BE2C (cell line): ENCODE measurements at regions not wholly inside any gene's neighbourhood (a gene's known extent, or its start where the extent isn't known, plus 50 kb on each side); places are given as distances from the start of the nearest gene placed in this dataset.

ENCODE experiments used
- DNase-seq: peaks from one replicate; pipeline ENCODE4 v3.0.0-alpha.2; 2020
- H3K27me3 ChIP-seq: fragments of 250-450 bp; sonication (Bioruptor Pico); 2 replicates; pipeline ENCODE4 v1.5.1; 2020; ENCODE audit warnings: mild to moderate bottlenecking
- H3K36me3 ChIP-seq: fragments of 250-450 bp; sonication (Bioruptor Pico); 2 replicates; pipeline ENCODE4 v1.5.1; 2020; ENCODE audit warnings: mild to moderate bottlenecking
- H3K4me1 ChIP-seq: fragments of 250-450 bp; sonication (Bioruptor Pico); 2 replicates; pipeline ENCODE4 v1.5.1; 2020
- H3K4me3 ChIP-seq: 2 replicates; pipeline ENCODE4 v1.5.1; 2011; ENCODE audit warnings: low read depth, low read length
- H3K9me3 ChIP-seq: fragments of 250-450 bp; sonication (Bioruptor Pico); 2 replicates; pipeline ENCODE4 v1.5.1; 2020
- TF ChIP-seq, protein P1 (sequence below): IDR thresholded peaks from 2 replicates; pipeline ENCODE4 v1.5.1; 2012; ENCODE audit warnings: mild to moderate bottlenecking, low read depth, low read length

DNA sequence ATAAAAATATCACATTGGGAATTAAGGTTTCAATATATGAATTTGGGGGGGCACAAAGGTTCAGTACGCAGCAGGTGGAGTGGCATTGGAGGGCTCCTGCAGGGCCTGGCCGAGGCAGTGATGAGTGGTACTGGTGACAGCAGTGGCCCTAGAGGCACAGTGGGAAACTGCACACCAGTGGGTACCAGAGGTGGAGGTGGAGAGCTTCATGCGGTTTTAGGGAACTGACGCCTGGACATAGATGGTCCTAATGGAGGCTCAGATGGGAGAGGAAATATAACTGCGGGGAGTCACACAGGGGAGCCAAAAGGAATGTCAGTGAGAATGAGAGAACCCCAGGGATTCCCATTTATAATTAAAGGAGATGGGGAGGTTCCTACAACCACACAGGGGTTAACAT lies 156.2 kb downstream of the COG6 start:
- Histone ChIP-seq H3K36me3 (no peaks in the 10 kb centered on the region), H3K4me1 (no peaks in the 10 kb centered on the region), H3K9me3 (no peaks in the 10 kb centered on the region), H3K27me3 (no peaks in the 10 kb centered on the region), H3K4me3 (no peak overlapping the region)
- TF ChIP-seq, protein P1, sequence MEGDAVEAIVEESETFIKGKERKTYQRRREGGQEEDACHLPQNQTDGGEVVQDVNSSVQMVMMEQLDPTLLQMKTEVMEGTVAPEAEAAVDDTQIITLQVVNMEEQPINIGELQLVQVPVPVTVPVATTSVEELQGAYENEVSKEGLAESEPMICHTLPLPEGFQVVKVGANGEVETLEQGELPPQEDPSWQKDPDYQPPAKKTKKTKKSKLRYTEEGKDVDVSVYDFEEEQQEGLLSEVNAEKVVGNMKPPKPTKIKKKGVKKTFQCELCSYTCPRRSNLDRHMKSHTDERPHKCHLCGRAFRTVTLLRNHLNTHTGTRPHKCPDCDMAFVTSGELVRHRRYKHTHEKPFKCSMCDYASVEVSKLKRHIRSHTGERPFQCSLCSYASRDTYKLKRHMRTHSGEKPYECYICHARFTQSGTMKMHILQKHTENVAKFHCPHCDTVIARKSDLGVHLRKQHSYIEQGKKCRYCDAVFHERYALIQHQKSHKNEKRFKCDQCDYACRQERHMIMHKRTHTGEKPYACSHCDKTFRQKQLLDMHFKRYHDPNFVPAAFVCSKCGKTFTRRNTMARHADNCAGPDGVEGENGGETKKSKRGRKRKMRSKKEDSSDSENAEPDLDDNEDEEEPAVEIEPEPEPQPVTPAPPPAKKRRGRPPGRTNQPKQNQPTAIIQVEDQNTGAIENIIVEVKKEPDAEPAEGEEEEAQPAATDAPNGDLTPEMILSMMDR, result peak; percentile 26; the same call in 1 of the 2 replicates
- DNase-seq, result no peak

DNA sequence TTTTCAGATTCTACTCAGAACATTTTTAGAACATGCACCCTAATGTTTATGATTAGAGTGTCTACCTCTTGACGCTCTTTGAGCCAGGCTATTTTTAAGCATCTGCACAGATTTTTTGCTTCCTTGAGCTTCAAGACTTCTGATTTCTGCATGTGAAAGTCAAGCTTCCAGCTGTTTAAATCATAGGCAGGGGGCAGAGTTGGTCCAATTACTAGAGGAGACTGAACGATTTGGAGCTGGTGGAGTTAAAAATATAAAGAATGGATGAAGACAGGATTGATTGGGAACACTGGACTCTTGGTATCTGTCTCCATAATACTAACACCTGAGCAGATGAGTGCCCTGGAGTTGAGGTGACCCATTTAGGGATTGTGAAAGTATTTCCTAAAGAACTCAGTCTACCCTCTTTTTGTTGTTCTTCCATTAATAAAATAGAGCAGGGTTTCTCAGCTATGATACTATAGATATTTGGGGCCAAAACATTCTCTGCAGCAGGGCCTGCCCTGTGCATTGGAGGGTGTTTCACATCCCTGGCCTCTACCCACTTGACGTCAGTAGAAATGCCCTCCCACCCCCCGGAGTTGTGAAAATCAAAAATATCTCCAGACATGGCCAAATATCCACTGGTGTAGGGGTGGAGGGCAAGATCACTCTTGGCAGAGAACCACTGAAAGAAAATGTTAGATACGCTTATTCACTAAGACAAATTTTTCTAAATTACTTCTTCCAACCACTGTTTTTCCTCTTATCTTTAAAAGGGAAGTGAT lies 160.1 kb downstream of the COG6 start:
- DNase-seq, result no peak
- no peaks in the 10 kb centered on the region; the same call in 1 of the 2 replicates for H3K27me3 ChIP-seq
- H3K9me3 ChIP-seq, result no peaks in the 10 kb centered on the region
- TF ChIP-seq, protein P1, result no peak
- no peaks in the 10 kb centered on the region for H3K4me1 ChIP-seq
- no peak overlapping the region for H3K4me3 ChIP-seq
- H3K36me3 ChIP-seq, result no peaks in the 10 kb centered on the region

GRCh38 chr13:39816936-39817335 lies 161.5 kb downstream of the COG6 start:
- DNase-seq, result no peak
- no peaks in the 10 kb centered on the region for H3K9me3 ChIP-seq
- H3K4me3 ChIP-seq, result no peak overlapping the region
- H3K36me3 ChIP-seq, result no peaks in the 10 kb centered on the region
- TF ChIP-seq, protein P1, result no peak
- no peaks in the 10 kb centered on the region for H3K4me1 ChIP-seq
- H3K27me3 ChIP-seq, result no peaks in the 10 kb centered on the region; the same call in 1 of the 2 replicates

- no peaks in the 10 kb centered on the region for H3K36me3 ChIP-seq
- H3K9me3 ChIP-seq, result no peaks in the 10 kb centered on the region
- H3K27me3 ChIP-seq, result no peaks in the 10 kb centered on the region; the same call in none of the 2 replicates
- H3K4me1 ChIP-seq, result no peaks in the 10 kb centered on the region
- no peak overlapping the region for H3K4me3 ChIP-seq
- TF ChIP-seq, protein P1, result no peak
- no peak for DNase-seq
Measured at GRCh38 chr13:39818953-39819352, 163.5 kb downstream of the COG6 start.

GRCh38 chr13:39820606-39821005 lies 165.1 kb downstream of the COG6 start:
- DNase-seq, result no peak
- no peaks in the 10 kb centered on the region for H3K9me3 ChIP-seq
- no peaks in the 10 kb centered on the region; the same call in none of the 2 replicates for H3K27me3 ChIP-seq
- no peaks in the 10 kb centered on the region for H3K36me3 ChIP-seq
- no peak overlapping the region for H3K4me3 ChIP-seq
- H3K4me1 ChIP-seq, result no peaks in the 10 kb centered on the region
- TF ChIP-seq, protein P1, result no peak

DNA sequence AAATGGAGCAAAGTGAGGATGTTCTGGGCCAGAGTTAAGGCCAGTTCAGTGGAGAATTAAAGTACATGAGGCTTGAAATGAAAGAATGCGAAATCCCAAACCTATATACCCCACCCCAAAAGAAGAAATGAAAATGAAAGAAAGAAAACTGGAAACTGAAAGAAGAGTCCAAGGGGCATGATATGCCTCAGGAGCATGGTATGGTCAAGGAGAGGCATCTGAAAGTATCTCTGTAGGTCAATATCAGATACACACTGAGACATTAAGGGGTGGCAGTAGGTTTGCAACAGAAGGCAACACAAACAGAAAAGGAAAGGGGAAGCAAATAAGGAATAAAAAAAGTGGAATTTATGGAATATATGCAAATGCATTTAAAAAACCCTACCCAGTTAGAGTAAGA lies 166.5 kb downstream of the COG6 start:
- H3K27me3 ChIP-seq, result no peaks in the 10 kb centered on the region; the same call in none of the 2 replicates
- H3K4me1 ChIP-seq, result no peaks in the 10 kb centered on the region
- TF ChIP-seq, protein P1, result no peak
- DNase-seq, result no peak
- no peak overlapping the region for H3K4me3 ChIP-seq
- H3K9me3 ChIP-seq, result no peaks in the 10 kb centered on the region
- H3K36me3 ChIP-seq, result no peaks in the 10 kb centered on the region
